ENCODE measurements at regions not wholly inside any gene's neighbourhood (a gene's known extent, or its start where the extent isn't known, plus 50 kb on each side); places are given as distances from the start of the nearest gene placed in this dataset.

DNA sequence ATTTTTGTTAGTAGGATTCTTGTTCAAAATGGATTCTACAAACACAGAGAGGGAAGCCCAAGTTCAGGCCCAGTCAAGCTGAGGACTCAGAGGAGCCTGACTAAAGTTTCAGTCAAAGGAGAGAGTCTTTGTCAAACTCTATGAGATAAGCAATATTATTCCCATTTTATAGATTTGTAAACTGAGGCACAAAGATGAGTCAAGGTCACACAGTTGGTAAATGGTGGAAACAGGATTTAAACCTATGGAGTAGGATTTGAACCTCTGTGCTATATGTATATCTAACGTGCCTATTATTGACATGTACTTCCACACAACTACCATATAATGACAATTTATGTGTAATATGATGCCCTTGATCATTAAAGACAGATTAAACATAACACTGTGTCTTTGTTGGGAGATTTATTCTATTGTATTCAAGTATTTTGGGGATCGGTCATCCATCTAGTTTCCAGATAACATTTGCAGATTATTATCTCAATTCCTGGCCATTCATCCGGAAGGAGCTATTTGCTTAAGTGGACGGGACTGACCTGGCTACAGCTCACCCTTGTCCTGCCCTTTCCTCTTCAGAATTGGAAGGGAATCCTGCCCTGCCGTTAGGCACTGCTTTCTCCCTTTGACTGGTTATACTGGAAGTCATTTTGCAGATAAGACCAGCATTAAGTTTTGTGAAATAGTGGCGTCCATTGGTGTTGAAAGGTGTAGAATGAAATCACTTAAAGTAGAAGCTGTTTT lies 86.1 kb upstream of the LMO4 start:
- no peak for DNase-seq
- H3K4me3 ChIP-seq (ENCODE audit: low read length): no peak overlapping the region
- WGBS (ENCODE audit: insufficient coverage, low lambda C conversion rate): 86% methylated on average over 1 of the region's 6 CpGs
- no peaks in the 10 kb centered on the region for H3K27me3 ChIP-seq (ENCODE audit: control insufficient read depth, insufficient read depth, low read length)
- H3K27ac ChIP-seq (ENCODE audit: low read length): no peak overlapping the region
- no peaks in the 10 kb centered on the region for H3K4me1 ChIP-seq (ENCODE audit: control insufficient read depth, insufficient read depth, low read length)
- no peaks in the 10 kb centered on the region for H3K9me3 ChIP-seq (ENCODE audit: control insufficient read depth, low read depth, low read length)
- H3K36me3 ChIP-seq (ENCODE audit: control insufficient read depth, insufficient read depth, low read length): no peaks in the 10 kb centered on the region

DNA sequence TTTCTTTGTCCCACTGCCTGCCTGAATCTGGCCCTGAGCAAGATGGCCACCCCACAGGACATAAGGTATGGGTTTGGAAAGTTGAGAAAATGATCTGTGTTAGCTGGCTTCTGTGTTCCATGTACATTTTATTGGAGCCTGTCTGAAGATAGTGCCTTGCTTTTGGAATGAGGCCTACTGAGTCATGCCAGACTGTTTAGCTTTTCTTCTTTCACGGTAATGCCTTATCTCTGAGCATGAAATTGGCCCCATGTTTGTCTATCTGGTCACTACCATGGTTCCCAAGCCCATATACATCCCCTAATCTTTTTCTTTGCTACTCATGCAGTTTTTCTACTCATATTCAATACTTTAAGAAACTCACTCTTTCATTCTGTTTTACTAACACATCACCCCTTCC lies 85.1 kb upstream of the LMO4 start:
- no CpG with 5 or more reads among the region's 1 CpG for WGBS (ENCODE audit: insufficient coverage, low lambda C conversion rate)

DNA sequence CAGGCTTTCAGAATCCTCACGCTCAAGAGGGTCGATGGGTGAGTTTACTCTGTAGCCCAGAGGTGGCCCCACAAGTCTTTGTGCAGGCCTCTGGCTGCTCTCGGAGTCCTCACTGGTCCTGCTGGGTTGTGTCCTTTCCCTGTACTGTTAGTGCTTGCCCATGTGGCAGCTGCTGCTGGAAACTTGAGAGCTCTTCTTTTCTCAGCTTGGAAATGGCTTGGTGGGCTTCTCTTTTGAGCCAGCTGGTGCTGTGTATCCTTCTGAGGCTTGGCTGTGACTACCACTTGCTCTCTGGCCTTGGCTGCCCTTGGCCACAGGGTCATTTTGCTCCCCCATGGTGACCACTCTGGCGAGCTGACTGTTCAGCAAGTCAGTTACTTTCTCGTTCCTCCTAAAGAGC lies 82.2 kb upstream of the LMO4 start:
- H3K27me3 ChIP-seq (ENCODE audit: control insufficient read depth, insufficient read depth, low read length): no peaks in the 10 kb centered on the region
- no peak overlapping the region for H3K4me3 ChIP-seq (ENCODE audit: low read length)
- H3K9me3 ChIP-seq (ENCODE audit: control insufficient read depth, low read depth, low read length): no peaks in the 10 kb centered on the region
- no peaks in the 10 kb centered on the region for H3K36me3 ChIP-seq (ENCODE audit: control insufficient read depth, insufficient read depth, low read length)
- no peak for DNase-seq
- H3K27ac ChIP-seq (ENCODE audit: low read length): no peak overlapping the region
- no CpG with 5 or more reads among the region's 5 CpGs for WGBS (ENCODE audit: insufficient coverage, low lambda C conversion rate)
- no peaks in the 10 kb centered on the region for H3K4me1 ChIP-seq (ENCODE audit: control insufficient read depth, insufficient read depth, low read length)

More for the DNA sequence above, 85.1 kb upstream of the LMO4 start:
- no peaks in the 10 kb centered on the region for H3K36me3 ChIP-seq (ENCODE audit: control insufficient read depth, insufficient read depth, low read length)
- H3K27ac ChIP-seq (ENCODE audit: low read length): no peak overlapping the region
- H3K4me1 ChIP-seq (ENCODE audit: control insufficient read depth, insufficient read depth, low read length): no peaks in the 10 kb centered on the region
- DNase-seq: no peak
- no peak overlapping the region for H3K4me3 ChIP-seq (ENCODE audit: low read length)
- no peaks in the 10 kb centered on the region for H3K9me3 ChIP-seq (ENCODE audit: control insufficient read depth, low read depth, low read length)
- H3K27me3 ChIP-seq (ENCODE audit: control insufficient read depth, insufficient read depth, low read length): no peaks in the 10 kb centered on the region

DNA sequence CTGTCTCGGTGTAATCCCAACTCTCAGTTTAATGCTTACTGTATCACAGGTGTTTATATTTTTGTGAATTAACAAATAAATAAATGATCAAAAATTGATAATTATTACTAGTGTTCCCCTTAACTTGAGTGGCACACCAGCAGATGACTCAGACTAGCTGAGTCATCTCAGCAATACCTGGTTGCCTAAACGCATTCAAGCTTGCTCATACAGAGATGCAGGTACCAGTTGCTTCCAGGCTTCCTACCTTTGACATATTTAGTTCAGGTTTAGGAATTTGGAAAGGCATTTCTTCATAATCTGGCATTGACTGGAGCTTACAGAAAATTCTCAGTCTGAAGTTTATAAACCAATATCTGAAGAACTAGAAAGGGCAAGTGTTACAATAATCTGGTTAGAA lies 78.9 kb upstream of the LMO4 start:
- WGBS (ENCODE audit: insufficient coverage, low lambda C conversion rate): no CpG with 5 or more reads among the region's 2 CpGs
- H3K4me3 ChIP-seq (ENCODE audit: low read length): no peak overlapping the region
- no peaks in the 10 kb centered on the region for H3K9me3 ChIP-seq (ENCODE audit: control insufficient read depth, low read depth, low read length)
- H3K4me1 ChIP-seq (ENCODE audit: control insufficient read depth, insufficient read depth, low read length): no peaks in the 10 kb centered on the region
- H3K36me3 ChIP-seq (ENCODE audit: control insufficient read depth, insufficient read depth, low read length): no peaks in the 10 kb centered on the region
- no peak for DNase-seq
- no peaks in the 10 kb centered on the region for H3K27me3 ChIP-seq (ENCODE audit: control insufficient read depth, insufficient read depth, low read length)
- H3K27ac ChIP-seq (ENCODE audit: low read length): no peak overlapping the region

DNA sequence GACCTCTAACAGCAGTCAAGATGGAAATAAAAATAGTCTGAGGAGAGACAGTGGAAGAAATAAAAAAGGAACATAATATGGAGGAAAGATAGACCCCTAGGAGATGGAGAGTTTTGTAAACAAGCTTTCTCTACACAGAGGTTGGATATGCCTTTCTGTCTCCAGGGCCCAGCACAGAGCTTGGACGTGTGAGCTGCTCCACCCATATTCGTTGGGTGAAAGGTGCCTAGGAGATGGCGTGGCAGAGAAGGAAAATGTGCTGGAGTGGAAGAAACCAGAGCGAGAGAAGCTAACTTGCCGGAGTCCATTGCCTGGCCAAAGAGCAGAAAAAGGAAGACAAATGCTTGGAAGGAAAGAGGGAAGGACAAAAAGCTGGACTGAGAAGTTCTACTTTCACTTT lies 78.3 kb upstream of the LMO4 start:
- Histone ChIP-seq H3K36me3 (ENCODE audit: control insufficient read depth, insufficient read depth, low read length) (no peaks in the 10 kb centered on the region), H3K27me3 (ENCODE audit: control insufficient read depth, insufficient read depth, low read length) (no peaks in the 10 kb centered on the region), H3K9me3 (ENCODE audit: control insufficient read depth, low read depth, low read length) (no peaks in the 10 kb centered on the region), H3K27ac (ENCODE audit: low read length) (no peak overlapping the region), H3K4me1 (ENCODE audit: control insufficient read depth, insufficient read depth, low read length) (no peaks in the 10 kb centered on the region), H3K4me3 (ENCODE audit: low read length) (no peak overlapping the region)
- DNase-seq: no peak
- WGBS (ENCODE audit: insufficient coverage, low lambda C conversion rate): 100% methylated on average over 3 of the region's 5 CpGs

DNA sequence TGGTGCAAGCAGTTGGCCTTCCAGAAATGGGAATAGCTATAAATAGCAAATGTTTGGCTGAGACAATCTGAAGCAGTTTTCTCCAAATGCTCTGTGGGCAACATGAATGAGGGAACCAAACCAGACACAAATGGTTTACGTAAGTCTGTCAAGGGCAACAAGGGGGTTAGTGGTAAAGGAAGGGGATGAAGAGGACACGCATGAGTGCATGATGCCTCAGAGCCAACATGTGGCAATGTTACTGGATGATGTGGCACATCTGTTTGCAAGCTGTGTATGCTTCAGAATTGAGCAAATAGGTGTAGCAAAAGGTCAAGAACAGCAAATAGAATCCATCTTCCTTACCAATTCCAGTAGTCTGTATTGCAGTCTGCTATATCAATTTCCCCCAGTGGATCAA lies 76.3 kb upstream of the LMO4 start:
- H3K27me3 ChIP-seq (ENCODE audit: control insufficient read depth, insufficient read depth, low read length): no peaks in the 10 kb centered on the region
- no CpG with 5 or more reads among the region's 2 CpGs for WGBS (ENCODE audit: insufficient coverage, low lambda C conversion rate)
- H3K4me3 ChIP-seq (ENCODE audit: low read length): no peak overlapping the region
- DNase-seq: no peak
- H3K9me3 ChIP-seq (ENCODE audit: control insufficient read depth, low read depth, low read length): no peaks in the 10 kb centered on the region
- H3K27ac ChIP-seq (ENCODE audit: low read length): no peak overlapping the region
- no peaks in the 10 kb centered on the region for H3K36me3 ChIP-seq (ENCODE audit: control insufficient read depth, insufficient read depth, low read length)
- no peaks in the 10 kb centered on the region for H3K4me1 ChIP-seq (ENCODE audit: control insufficient read depth, insufficient read depth, low read length)

DNA sequence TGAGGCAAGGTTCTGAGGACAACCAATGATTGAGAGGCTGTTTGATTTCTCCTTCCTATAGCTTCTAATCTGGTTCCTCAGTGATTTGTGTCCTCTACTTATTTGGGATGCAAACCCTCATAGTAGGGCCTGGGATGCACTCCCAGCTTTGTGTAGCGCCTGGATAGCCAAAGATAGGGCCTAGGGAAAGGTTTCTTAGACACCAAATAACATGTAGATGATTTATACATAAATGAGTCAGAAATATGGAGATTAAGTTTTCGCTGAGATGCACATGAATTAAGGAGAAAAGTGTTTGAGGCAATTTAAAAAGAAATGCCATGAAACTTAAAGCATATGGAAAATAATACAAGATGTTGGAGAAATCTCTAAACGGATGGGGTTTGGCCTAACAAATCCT lies 66.0 kb upstream of the LMO4 start:
- peaks cover 2% of the 10 kb centered on the region for H3K27me3 ChIP-seq (ENCODE audit: control insufficient read depth, insufficient read depth, low read length)
- H3K27ac ChIP-seq (ENCODE audit: low read length): no peak overlapping the region
- no peak overlapping the region for H3K4me3 ChIP-seq (ENCODE audit: low read length)
- no peaks in the 10 kb centered on the region for H3K4me1 ChIP-seq (ENCODE audit: control insufficient read depth, insufficient read depth, low read length)
- no peaks in the 10 kb centered on the region for H3K9me3 ChIP-seq (ENCODE audit: control insufficient read depth, low read depth, low read length)
- no peaks in the 10 kb centered on the region for H3K36me3 ChIP-seq (ENCODE audit: control insufficient read depth, insufficient read depth, low read length)
- 100% methylated on average over 2 of the region's 3 CpGs for WGBS (ENCODE audit: insufficient coverage, low lambda C conversion rate)
- DNase-seq: no peak

DNA sequence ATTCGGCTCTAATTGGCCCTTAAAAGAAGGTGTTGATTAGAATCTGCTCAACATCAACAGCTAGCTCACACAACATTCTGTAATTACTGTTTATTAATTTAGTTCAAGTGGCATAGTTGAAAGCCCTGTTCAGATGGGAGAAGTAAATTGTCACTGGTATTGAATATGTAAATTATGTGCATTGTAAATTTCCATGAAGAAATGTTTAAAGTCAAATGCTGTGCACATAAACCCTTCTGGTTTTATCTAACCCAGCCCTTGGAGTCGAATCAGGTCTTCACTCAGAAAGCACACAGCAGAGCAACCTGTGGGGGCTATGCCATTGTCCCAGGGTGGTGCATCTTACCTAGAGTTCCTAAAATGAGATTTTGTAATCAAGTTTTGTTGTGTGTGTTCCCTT lies 65.4 kb upstream of the LMO4 start:
- Histone ChIP-seq H3K4me1 (ENCODE audit: control insufficient read depth, insufficient read depth, low read length) (no peaks in the 10 kb centered on the region), H3K36me3 (ENCODE audit: control insufficient read depth, insufficient read depth, low read length) (no peaks in the 10 kb centered on the region), H3K4me3 (ENCODE audit: low read length) (no peak overlapping the region), H3K27me3 (ENCODE audit: control insufficient read depth, insufficient read depth, low read length) (peaks cover 2% of the 10 kb centered on the region), H3K9me3 (ENCODE audit: control insufficient read depth, low read depth, low read length) (no peaks in the 10 kb centered on the region), H3K27ac (ENCODE audit: low read length) (no peak overlapping the region)
- no peak for DNase-seq
- whole genome bisulfite sequencing (ENCODE audit: insufficient coverage, low lambda C conversion rate): no CpG with 5 or more reads among the region's 2 CpGs

DNA sequence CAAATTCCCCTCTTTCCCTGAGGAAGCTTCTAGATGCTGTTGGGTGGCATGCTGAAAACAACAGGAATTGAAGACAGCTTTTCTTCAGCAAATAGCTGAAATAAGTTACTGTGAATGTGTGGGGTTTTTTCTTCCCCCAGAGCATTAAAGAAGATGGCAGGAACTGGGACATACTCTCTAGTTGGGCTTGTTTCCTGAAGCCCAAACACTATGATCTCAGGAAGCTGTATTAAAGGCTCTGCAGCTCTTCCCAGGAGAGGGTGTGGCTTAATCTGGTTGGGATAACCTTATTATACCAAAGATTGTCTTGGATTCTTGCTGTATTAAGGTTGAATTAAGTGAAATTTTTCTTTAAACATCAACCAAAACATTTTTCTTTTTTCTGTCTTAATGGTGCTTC lies 64.9 kb upstream of the LMO4 start:
- no peaks in the 10 kb centered on the region for H3K4me1 ChIP-seq (ENCODE audit: control insufficient read depth, insufficient read depth, low read length)
- H3K9me3 ChIP-seq (ENCODE audit: control insufficient read depth, low read depth, low read length): no peaks in the 10 kb centered on the region
- no peaks in the 10 kb centered on the region for H3K36me3 ChIP-seq (ENCODE audit: control insufficient read depth, insufficient read depth, low read length)
- DNase-seq: no peak
- H3K27ac ChIP-seq (ENCODE audit: low read length): no peak overlapping the region
- no peak overlapping the region for H3K4me3 ChIP-seq (ENCODE audit: low read length)
- peaks cover 2% of the 10 kb centered on the region for H3K27me3 ChIP-seq (ENCODE audit: control insufficient read depth, insufficient read depth, low read length)

DNA sequence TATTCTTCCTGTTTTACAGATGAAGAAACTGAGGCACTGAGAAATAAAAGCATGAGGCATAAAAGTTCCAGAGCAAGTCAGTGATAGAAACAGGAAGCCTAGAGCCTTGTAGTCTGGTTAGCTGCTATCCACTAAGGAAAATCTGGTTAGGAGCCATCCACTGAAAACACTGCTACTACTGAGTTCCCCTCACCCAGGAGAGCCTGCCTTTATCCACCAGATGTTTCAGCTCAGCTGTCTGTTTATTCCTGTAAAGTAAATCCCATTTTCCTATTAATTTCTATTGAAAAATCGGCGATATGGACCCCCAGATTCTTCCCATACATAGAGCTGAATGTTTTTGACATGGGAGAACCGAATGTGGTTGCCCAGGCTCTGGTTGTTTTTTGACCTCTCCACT lies 63.7 kb upstream of the LMO4 start:
- Histone ChIP-seq H3K4me3 (ENCODE audit: low read length) (no peak overlapping the region), H3K27ac (ENCODE audit: low read length) (no peak overlapping the region), H3K36me3 (ENCODE audit: control insufficient read depth, insufficient read depth, low read length) (no peaks in the 10 kb centered on the region), H3K27me3 (ENCODE audit: control insufficient read depth, insufficient read depth, low read length) (peaks cover 2% of the 10 kb centered on the region), H3K4me1 (ENCODE audit: control insufficient read depth, insufficient read depth, low read length) (no peaks in the 10 kb centered on the region), H3K9me3 (ENCODE audit: control insufficient read depth, low read depth, low read length) (no peaks in the 10 kb centered on the region)
- no peak for DNase-seq
- no CpG with 5 or more reads among the region's 3 CpGs for WGBS (ENCODE audit: insufficient coverage, low lambda C conversion rate)

DNA sequence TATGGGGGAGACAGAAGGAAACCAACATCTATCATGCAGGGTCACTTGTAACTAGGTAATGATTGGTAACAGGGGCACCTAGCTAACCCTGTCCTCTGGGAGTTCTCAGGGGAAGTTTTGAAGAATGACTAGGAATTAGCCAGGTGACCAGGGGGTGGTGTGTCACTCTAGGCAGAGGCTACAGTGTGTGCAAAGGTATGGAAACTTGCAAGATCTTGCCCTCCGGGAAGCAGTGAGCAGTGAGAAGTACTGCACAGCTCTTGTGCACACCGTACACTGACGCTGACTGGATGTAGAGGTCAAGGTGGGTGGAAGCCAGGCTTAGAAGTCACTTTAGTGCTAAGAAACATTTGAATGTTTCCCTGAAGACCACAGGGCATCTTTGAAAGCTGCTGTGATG lies 62.9 kb upstream of the LMO4 start:
- Histone ChIP-seq H3K36me3 (ENCODE audit: control insufficient read depth, insufficient read depth, low read length) (no peaks in the 10 kb centered on the region), H3K27ac (ENCODE audit: low read length) (no peak overlapping the region), H3K27me3 (ENCODE audit: control insufficient read depth, insufficient read depth, low read length) (peaks cover 2% of the 10 kb centered on the region), H3K9me3 (ENCODE audit: control insufficient read depth, low read depth, low read length) (no peaks in the 10 kb centered on the region), H3K4me1 (ENCODE audit: control insufficient read depth, insufficient read depth, low read length) (no peaks in the 10 kb centered on the region), H3K4me3 (ENCODE audit: low read length) (no peak overlapping the region)
- no CpG with 5 or more reads among the region's 3 CpGs for WGBS (ENCODE audit: insufficient coverage, low lambda C conversion rate)
- no peak for DNase-seq

All from large intestine (tissue), 3 donors.